Right lobe of liver (tissue), 4 donors: ENCODE measurements at regions not wholly inside any gene's neighbourhood (a gene's known extent, or its start where the extent isn't known, plus 50 kb on each side); places are given as distances from the start of the nearest gene placed in this dataset.

Source experiments
- POLR2A ChIP-seq: fragments of 450-650 bp; IDR thresholded peaks from one replicate; pipeline ENCODE4 v1.6.1; 2017; ENCODE audit warnings: antibody characterized with exemption, mild to moderate bottlenecking
- TF ChIP-seq, protein P1 (sequence below), 4 donors: fragments of 200-600 bp in 3 of 4; fragments of 450-650 bp in 1 of 4; IDR thresholded peaks; one replicate each; pipeline versions ENCODE4 v1.5.1 to v1.8.0; 2016 to 2022; ENCODE audit warnings: antibody characterized with exemption in 4 of 4, mild to moderate bottlenecking in 2 of 4
- donor health status: DM: no; HTN: no; CAD: no.
- donor health status: DM: no; HTN: no; CAD: no.
- donor health status: DM: no; HTN: yes; CAD: no.

- TF ChIP-seq, protein P1, sequence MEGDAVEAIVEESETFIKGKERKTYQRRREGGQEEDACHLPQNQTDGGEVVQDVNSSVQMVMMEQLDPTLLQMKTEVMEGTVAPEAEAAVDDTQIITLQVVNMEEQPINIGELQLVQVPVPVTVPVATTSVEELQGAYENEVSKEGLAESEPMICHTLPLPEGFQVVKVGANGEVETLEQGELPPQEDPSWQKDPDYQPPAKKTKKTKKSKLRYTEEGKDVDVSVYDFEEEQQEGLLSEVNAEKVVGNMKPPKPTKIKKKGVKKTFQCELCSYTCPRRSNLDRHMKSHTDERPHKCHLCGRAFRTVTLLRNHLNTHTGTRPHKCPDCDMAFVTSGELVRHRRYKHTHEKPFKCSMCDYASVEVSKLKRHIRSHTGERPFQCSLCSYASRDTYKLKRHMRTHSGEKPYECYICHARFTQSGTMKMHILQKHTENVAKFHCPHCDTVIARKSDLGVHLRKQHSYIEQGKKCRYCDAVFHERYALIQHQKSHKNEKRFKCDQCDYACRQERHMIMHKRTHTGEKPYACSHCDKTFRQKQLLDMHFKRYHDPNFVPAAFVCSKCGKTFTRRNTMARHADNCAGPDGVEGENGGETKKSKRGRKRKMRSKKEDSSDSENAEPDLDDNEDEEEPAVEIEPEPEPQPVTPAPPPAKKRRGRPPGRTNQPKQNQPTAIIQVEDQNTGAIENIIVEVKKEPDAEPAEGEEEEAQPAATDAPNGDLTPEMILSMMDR (IDR thresholded peaks at IDR 0.05), result no peak
- no peak for TF ChIP-seq POLR2A
These were observed 332.1 kb downstream of the MCTP2 start for GRCh38 chr15:94563456-94563855.
